ENCODE measurements at regions not wholly inside any gene's neighbourhood (a gene's known extent, or its start where the extent isn't known, plus 50 kb on each side); places are given as distances from the start of the nearest gene placed in this dataset.

GRCh38 chr3:117509858-117510257, 800.3 kb downstream of the TUSC7 start:
- H3K36me3 ChIP-seq (ENCODE audit: control insufficient read depth in 2 of 3, insufficient read depth in 3 of 3, low read length in 3 of 3): no peaks in the 10 kb centered on the region
- DNase-seq (no peak), FAIRE-seq (no peak)
- H3K27me3 ChIP-seq (ENCODE audit: control insufficient read depth, insufficient read depth, low read length): no peaks in the 10 kb centered on the region
- no peaks in the 10 kb centered on the region for H3K4me1 ChIP-seq (ENCODE audit: control insufficient read depth in 2 of 3, insufficient read depth in 2 of 3, low read depth in 1 of 3, low read length in 3 of 3)
- no peaks in the 10 kb centered on the region for H3K9me3 ChIP-seq (ENCODE audit: control insufficient read depth in 2 of 3, insufficient read depth in 1 of 3, low read length in 3 of 3)
- no peak overlapping the region for H3K9ac ChIP-seq (ENCODE audit: low read length in 3 of 3)
- no peak overlapping the region for H3K27ac ChIP-seq (ENCODE audit: low read depth in 2 of 2, low read length in 2 of 2)
- TF ChIP-seq CTCF (IDR thresholded peaks at IDR 0.05; ENCODE audit: borderline replicate concordance, extremely low read depth, insufficient read depth): no peak
- intact Hi-C loops (cut with DNase I): no loop called here
- H3K4me3 ChIP-seq (ENCODE audit: low read length in 3 of 3): no peak overlapping the region

- Histone ChIP-seq H3K4me3 (ENCODE audit: low read length in 3 of 3) (no peak overlapping the region), H3K36me3 (ENCODE audit: control insufficient read depth in 2 of 3, insufficient read depth in 3 of 3, low read length in 3 of 3) (no peaks in the 10 kb centered on the region), H3K4me1 (ENCODE audit: control insufficient read depth in 2 of 3, insufficient read depth in 2 of 3, low read depth in 1 of 3, low read length in 3 of 3) (no peaks in the 10 kb centered on the region), H3K9me3 (ENCODE audit: control insufficient read depth in 2 of 3, insufficient read depth in 1 of 3, low read length in 3 of 3) (no peaks in the 10 kb centered on the region), H3K27me3 (ENCODE audit: control insufficient read depth, insufficient read depth, low read length) (no peaks in the 10 kb centered on the region), H3K27ac (ENCODE audit: low read depth in 2 of 2, low read length in 2 of 2) (no peak overlapping the region), H3K9ac (ENCODE audit: low read length in 3 of 3) (no peak overlapping the region)
- intact Hi-C loops (cut with DNase I): no loop called here
- DNase-seq: no peak
- FAIRE-seq: no peak
- no peak for TF ChIP-seq CTCF (IDR thresholded peaks at IDR 0.05; ENCODE audit: borderline replicate concordance, extremely low read depth, insufficient read depth)
These were observed 800.8 kb downstream of the TUSC7 start for GRCh38 chr3:117510396-117510795.

- Histone ChIP-seq H3K27me3 (ENCODE audit: control insufficient read depth, insufficient read depth, low read length) (no peaks in the 10 kb centered on the region), H3K4me1 (ENCODE audit: control insufficient read depth in 2 of 3, insufficient read depth in 2 of 3, low read depth in 1 of 3, low read length in 3 of 3) (no peaks in the 10 kb centered on the region), H3K9ac (ENCODE audit: low read length in 3 of 3) (no peak overlapping the region), H3K4me3 (ENCODE audit: low read length in 3 of 3) (no peak overlapping the region), H3K27ac (ENCODE audit: low read depth in 2 of 2, low read length in 2 of 2) (no peak overlapping the region), H3K9me3 (ENCODE audit: control insufficient read depth in 2 of 3, insufficient read depth in 1 of 3, low read length in 3 of 3) (no peaks in the 10 kb centered on the region), H3K36me3 (ENCODE audit: control insufficient read depth in 2 of 3, insufficient read depth in 3 of 3, low read length in 3 of 3) (no peaks in the 10 kb centered on the region)
- FAIRE-seq (no peak), DNase-seq (peak in 2 of 5 donors; percentile 15 to 39)
- intact Hi-C loops (cut with DNase I): no loop called here
- TF ChIP-seq CTCF (IDR thresholded peaks at IDR 0.05; ENCODE audit: borderline replicate concordance, extremely low read depth, insufficient read depth): no peak
These were observed 803.4 kb downstream of the TUSC7 start for GRCh38 chr3:117512975-117513374.

- Histone ChIP-seq H3K36me3 (ENCODE audit: control insufficient read depth in 2 of 3, insufficient read depth in 3 of 3, low read length in 3 of 3) (no peaks in the 10 kb centered on the region), H3K4me3 (ENCODE audit: low read length in 3 of 3) (no peak overlapping the region), H3K27ac (ENCODE audit: low read depth in 2 of 2, low read length in 2 of 2) (no peak overlapping the region), H3K4me1 (ENCODE audit: control insufficient read depth in 2 of 3, insufficient read depth in 2 of 3, low read depth in 1 of 3, low read length in 3 of 3) (no peaks in the 10 kb centered on the region), H3K9ac (ENCODE audit: low read length in 3 of 3) (no peak overlapping the region), H3K9me3 (ENCODE audit: control insufficient read depth in 2 of 3, insufficient read depth in 1 of 3, low read length in 3 of 3) (no peaks in the 10 kb centered on the region), H3K27me3 (ENCODE audit: control insufficient read depth, insufficient read depth, low read length) (no peaks in the 10 kb centered on the region)
- FAIRE-seq (no peak), DNase-seq (no peak)
- TF ChIP-seq CTCF (IDR thresholded peaks at IDR 0.05; ENCODE audit: borderline replicate concordance, extremely low read depth, insufficient read depth): no peak
- intact Hi-C loops (cut with DNase I): no loop called here
These were observed 805.7 kb downstream of the TUSC7 start for GRCh38 chr3:117515309-117515708.

Data from kidney (tissue), 13 donors.